ENCODE measurements at regions not wholly inside any gene's neighbourhood (a gene's known extent, or its start where the extent isn't known, plus 50 kb on each side); places are given as distances from the start of the nearest gene placed in this dataset.
"Not testable (repeated sequence)": the region's sequence is repeated elsewhere in the genome, so short reads cannot be mapped to it uniquely, and the experiment has no call there.

DNA sequence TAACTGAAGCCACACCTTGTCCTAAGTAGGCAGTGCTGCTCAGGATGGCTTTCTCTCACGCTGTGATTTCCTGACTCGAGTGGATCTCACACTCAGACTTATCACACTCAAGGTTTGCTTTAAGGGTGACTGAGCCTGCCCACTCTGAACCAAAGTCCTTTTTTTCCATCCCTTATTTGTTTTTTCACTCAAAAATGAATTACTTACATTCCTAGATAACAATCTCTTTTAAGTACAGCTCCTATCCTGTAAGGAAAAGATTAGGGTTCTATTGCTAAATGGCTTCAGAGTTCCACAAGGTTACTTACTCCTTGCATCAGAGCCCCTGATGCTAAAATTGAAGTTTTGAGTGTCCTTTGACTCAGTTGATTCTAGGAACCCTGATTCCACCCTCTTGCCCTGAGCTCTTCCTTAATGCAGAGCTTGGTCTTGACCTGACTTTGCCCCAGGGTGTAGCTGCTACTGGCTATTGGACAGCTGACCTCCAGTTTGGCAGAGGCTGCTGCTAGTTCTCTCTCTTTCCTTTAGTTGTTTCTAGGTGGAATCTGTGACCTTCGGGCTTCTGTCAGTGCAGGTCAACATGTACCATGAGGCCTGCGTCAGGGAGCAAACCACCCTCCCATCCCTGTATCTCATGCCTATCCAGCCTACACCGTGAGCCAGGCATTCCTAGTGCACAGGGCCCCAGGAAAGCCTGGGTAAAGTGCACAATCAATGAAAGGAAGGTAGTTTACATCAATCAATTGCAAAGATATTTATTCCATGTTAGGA, 80.1 kb upstream of the CD55 start:
- no peak for DNase-seq (ENCODE audit: low read depth in 4 of 4, low spot score in 3 of 4)

DNA sequence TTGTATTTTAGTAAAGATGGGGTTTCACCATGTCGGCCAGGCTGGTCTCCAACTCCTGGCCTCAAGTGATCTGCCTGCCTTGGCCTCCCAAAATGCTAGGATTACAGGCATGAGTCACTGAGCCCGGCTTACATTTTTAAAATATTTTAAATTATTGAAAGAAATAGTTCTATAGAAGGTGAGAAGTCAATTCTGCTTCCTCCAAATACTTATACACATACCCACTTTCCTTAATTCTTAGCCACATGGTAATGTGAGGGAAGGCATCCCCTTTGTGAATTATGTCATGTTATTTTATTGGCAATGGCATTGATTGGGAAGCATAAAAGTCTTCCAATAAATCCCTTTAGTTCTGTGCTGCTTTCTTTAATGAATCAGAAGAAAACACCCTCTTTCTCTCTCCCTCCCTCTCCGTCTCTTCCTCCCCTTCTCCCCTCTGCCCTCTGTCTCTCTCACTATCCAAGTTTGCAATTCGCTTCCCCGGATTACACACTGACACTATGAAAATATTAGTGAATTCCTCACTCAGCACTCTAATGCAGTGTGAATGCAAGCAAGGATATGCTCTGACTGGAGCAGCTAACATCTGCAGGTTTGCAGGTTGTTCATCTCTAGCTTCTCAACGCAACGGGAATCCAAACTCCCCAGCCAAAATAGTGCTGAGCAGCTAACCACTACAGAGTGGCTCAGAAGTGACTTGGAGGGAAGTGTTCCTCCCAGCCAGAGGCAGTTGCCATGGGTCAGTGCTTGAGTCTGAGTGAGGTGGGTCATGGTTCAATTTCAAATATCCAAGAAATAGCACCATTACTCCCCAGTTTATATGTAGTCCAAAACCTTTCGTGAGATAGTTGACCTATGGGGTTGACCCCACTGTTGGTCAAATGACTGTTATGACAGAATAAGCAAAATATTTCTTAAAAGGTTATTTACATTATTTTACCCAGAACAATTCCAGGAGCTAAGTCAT, 77.8 kb upstream of the CD55 start:
- no peak for DNase-seq (ENCODE audit: low read depth in 4 of 4, low spot score in 3 of 4)

DNA sequence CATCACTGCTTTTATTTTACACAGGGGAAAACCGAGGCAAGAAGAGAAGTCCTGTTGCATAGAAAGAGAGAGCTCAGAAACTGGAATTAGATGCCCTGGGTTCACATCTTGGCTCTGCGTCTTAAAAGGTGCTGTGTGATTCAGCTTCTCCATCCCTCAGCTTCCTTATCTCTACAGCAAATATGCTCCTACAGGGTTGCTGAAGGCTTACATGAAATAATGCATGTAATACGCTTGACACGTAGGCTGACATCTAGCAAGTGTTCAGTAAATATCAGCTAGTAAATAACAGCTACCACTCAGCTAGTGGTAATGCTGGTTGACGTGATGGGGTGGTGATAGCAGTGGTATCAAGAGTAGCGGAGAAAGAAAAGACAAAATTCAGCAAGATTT, 77.1 kb upstream of the CD55 start:
- no peak for DNase-seq (ENCODE audit: low read depth in 4 of 4, low spot score in 3 of 4)

DNA sequence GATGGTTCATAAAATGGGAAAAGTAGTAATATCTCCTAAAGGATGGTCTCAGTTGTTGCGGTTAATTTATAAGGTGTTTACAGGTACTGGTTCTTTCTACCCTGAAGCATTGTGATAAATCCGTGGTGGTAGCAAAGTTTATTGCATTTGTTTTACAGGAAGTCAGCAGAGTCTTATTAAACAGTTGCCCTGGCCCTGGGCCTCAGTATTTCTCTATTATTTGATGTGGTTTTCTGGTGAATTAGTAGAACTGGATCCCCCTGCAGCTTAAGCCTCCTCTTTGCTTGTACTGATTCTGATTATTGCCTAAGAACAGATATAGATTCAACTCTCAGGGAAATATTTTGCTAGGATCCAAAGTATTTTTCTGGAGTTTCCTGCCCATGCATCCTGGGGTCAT, 76.4 kb upstream of the CD55 start:
- DNase-seq (ENCODE audit: low read depth in 4 of 4, low spot score in 3 of 4): no peak

DNA sequence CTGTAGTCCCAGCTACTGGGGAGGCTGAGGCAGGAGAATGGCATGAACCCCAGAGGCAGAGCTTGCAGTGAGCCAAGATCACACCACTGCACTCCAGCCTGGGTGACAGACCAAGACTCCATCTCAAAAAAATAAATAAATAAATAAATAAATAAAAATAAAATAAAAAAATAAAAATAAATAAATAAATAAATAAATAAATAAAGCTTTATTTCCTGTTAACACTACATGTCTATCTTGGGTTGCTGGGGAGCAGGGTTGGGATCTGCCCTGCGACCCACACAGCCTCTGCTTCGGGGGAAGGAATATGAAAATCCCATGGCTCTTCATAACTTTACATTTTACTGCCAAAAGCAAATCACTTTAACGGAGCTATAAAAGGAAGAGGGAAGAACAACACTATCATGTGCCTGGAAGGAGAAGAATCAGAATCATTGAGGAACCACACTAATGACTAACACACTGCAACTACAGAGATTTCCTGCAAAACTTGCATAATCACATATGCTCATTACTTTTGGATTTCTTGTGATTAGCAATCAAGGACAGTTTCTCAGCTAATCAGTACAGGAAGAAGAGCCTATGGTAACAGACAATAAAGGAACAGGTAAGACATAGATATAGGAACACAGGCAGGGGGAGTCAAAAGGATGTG, 72.8 kb upstream of the CD55 start:
- DNase-seq (ENCODE audit: low read depth in 4 of 4, low spot score in 3 of 4): no peak

DNA sequence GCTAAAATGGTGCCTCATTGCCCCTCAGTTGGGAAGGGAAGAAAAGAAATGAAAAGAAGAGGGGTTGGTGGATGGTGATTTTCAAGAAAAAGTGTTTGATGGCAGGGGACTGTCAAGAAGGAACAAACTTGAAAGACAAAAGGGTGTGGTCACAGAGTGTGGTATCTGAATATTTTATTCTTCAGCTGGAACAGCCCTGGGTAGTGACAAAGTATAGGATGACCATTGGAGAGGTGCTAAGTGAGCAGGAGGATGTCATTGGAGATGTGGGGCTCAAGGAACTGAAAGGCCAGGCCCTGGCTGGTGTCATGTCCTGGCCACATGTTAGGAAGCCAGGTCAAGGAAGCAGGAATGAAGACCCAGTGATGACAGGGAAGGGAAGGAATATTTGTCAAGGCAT, 71.0 kb upstream of the CD55 start:
- no peak for DNase-seq (ENCODE audit: low read depth in 4 of 4, low spot score in 3 of 4)

DNA sequence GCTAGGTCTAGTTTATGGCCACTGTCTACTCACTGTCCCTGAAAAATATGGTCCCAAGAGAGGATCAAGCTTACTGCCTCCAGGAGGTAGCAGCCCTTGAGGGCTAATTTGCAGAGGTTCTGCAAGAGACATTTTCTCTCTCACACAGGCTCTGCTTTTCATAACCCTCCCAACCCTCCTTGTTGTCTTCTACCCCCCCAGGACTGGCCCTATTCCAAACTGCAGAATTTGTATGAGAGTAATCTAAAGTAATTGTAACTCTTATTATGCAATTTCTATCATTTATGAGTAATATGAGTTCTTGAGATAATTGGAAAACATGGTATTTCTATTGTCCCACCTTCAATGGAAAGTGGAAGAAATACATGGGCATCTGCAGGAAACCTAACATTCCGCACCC, 70.4 kb upstream of the CD55 start:
- DNase-seq (ENCODE audit: low read depth in 4 of 4, low spot score in 3 of 4): no peak

DNA sequence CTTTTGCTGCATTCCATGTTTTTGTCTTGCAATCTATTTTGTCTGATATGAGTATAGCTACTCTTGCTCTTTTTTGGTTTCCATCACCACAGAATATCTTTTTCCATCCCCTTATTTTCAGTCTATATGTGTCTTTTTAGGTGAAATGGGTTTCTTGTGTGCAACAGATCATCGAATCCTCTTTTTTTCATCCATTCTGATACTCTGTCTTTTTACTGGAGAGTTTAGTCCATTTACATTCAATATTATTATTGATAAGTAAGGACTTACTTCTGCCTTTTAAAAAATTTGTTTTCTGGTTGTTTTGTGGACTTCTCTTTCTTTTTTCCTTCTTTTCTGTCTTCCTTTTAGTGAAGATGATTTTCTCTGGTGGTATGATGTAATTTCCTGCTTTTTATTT, 64.6 kb upstream of the CD55 start:
- DNase-seq (ENCODE audit: low read depth in 4 of 4, low spot score in 3 of 4): no peak

DNA sequence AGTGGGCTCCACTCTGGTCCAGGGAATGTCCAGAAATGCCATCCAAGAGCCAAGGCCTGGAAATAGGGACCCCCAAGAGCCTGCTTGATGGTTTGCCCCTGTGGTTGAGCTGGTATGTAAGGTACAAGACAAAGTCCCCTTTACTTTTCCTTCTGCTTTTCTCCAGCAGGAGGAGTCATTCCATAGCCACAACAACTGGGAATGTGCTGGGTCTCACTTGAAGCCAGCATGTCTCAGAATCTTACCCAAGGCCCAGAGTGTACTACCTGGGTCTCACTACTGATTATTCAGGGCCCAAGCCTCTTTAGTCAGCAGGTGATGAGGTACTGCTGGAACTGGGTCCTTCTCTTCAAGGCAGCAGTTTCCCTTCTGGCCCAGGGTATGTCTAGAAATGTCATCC, 62.1 kb upstream of the CD55 start:
- DNase-seq (ENCODE audit: low read depth in 4 of 4, low spot score in 3 of 4): no peak

DNA sequence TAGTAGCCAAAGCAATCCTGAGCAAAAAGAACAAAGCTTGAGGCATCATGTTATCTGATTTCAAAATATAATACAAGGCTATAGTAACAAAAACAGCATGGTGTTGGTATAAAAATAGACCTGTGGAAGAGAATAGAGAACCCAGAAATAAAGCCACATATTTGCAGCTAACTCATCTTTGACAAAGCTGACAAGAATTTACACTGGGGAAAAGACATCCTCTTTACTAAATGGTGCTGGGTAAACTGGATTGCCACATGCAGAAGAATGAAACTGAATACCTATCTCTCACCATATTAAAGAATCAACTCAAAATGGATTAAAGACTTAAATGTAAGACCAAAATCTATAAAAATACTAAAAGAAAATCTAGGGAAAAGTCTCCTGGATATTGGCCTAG, 59.5 kb upstream of the CD55 start:
- no peak for DNase-seq (ENCODE audit: low read depth in 4 of 4, low spot score in 3 of 4)

DNA sequence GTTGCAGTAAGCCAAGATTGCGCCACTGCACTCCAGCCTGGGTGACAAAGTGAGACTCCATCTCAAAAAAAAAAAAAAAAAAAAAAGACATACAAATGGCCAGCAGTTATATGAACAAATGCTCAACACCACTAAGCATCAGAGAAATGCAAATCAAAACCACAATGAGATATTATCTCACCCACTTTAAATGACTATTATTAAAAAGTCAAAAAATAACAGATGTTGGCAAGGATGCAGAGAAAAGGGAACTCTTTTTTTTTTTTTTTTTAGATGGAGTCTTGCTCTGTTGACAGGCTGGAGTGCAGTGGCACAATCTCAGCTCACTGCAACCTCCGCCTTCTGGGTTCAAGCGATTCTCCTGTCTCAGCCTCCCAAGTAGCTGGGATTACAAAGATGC, 58.6 kb upstream of the CD55 start:
- not testable (repeated sequence) for DNase-seq (ENCODE audit: low read depth in 4 of 4, low spot score in 3 of 4)

DNA sequence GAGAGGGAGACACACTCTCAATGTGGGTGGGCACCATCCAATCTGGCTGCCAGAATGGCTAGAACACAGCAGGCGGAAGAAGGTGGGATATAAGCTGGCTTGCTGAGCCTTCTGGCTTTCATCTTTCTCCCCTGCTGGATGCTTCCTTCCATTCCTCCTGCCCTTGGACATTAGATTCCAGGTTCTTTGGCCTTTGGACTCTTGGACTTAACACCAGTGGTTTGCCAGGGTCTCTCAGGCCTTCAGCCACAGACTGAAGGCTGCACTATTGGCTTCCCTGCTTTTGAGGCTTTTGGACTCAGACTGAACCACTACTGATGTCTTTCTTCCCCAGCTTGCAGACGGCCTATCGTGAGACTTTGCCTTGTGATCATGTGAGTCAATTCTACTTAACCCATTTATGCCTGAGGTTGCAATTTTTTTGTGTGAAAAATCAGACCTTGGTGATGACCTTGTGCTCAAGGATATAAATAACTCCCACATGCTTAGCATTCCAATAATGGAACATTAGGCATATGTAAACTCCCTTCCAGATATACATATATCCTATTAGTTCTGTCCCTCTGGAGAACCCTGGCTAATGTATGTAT, 56.7 kb upstream of the CD55 start:
- no peak for DNase-seq (ENCODE audit: low read depth in 4 of 4, low spot score in 3 of 4)

DNA sequence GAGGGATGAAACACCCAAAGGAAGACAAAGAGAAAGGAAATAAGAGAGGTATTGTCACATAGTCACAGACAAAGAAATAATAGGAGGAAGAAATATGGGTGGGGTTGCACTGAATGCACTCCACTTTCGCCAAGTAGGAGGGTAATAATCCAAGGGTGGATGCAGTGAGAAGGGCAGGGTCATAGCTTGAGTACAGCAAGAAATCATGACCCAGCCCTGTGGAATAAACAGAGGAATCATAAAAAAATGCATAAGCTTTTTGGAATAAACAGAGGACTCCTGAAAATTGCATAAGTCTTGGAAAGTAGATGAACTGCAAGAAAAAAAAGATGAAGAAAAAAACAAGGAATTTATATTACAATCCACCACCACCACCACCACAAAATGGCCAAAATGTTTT, 53.1 kb upstream of the CD55 start:
- no peak for DNase-seq (ENCODE audit: low read depth in 4 of 4, low spot score in 3 of 4)

DNA sequence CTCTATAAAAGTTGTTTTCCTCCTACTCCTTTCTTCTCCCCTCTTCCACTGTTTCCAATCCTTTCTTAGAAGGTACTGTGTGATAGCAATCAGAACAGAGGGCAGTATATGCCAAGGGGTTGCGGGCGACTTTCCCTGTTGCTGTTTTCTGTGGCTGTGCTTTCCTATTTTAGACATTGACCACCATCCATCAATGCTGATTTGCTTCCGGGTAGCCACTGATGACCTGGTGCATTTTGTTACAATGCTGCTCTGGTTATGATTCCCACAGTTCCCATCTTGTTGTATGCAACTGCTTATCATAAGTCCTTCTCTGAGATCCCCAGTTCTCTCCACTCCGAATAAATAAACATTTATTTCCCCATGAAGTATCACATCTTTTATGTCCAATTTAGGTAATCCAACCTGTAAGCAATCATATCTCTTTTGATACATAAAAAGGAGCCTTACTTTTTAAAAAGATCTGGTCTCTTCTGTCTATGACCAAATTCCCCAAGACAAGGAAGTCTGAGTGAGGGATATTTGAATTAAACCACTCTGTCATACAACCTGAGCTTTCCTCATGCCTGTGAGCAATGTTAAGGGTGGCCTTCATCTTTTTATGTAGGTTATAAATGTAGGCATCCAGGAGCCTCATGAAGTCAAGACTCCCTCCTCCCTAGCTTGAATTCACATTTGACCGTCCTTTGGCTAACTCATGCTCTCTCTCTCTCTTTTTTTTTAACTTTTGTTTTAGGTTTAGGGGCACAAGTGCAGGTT, 52.5 kb upstream of the CD55 start:
- no peak for DNase-seq (ENCODE audit: low read depth in 4 of 4, low spot score in 3 of 4)

All from right renal pelvis (tissue), 4 donors.